MM.1S (cell line): ENCODE measurements at regions not wholly inside any gene's neighbourhood (a gene's known extent, or its start where the extent isn't known, plus 50 kb on each side); places are given as distances from the start of the nearest gene placed in this dataset.

Experiments used
- DNase-seq: peaks from one replicate; pipeline ENCODE4 v3.0.0-alpha.2; 2015
- H2AFZ ChIP-seq: fragments of 300-600 bp; sonication (generic); 2 replicates; pipeline ENCODE4 v1.6.0; 2016; ENCODE audit warnings: antibody characterized with exemption, low read length
- H3F3A ChIP-seq: fragments of 300-600 bp; sonication (generic); 2 replicates; pipeline ENCODE4 v1.6.1; 2016; ENCODE audit warnings: mild to moderate bottlenecking, antibody characterized with exemption, low read length, moderate library complexity, mixed read lengths; ENCODE audit not compliant: insufficient read depth
- H3K27ac ChIP-seq: fragments of 300-600 bp; sonication (generic); 2 replicates; pipeline ENCODE4 v1.5.1; 2016; ENCODE audit warnings: mild to moderate bottlenecking, low read length
- H3K27me3 ChIP-seq: fragments of 300-600 bp; sonication (generic); replicated peaks from 2 replicates; pipeline ENCODE4 v1.6.0; 2016; ENCODE audit warnings: low read length; ENCODE audit not compliant: insufficient read depth
- H3K36me3 ChIP-seq: fragments of 300-600 bp; sonication (generic); replicated peaks from 2 replicates; pipeline ENCODE4 v1.6.1; 2016; ENCODE audit warnings: mild to moderate bottlenecking, low read length, mixed read lengths; ENCODE audit not compliant: insufficient read depth
- H3K4me1 ChIP-seq: fragments of 300-600 bp; sonication (generic); 2 replicates; pipeline ENCODE4 v1.6.1; 2016; ENCODE audit warnings: low read length, mixed read lengths
- H3K4me2 ChIP-seq: fragments of 300-600 bp; sonication (generic); 2 replicates; pipeline ENCODE4 v1.6.0; 2016; ENCODE audit warnings: low read depth, low read length
- H3K4me3 ChIP-seq: fragments of 300-600 bp; sonication (generic); 2 replicates; pipeline ENCODE4 v1.5.1; 2016; ENCODE audit warnings: low read length, mixed read lengths
- H3K79me2 ChIP-seq: fragments of 300-600 bp; sonication (generic); 2 replicates; pipeline ENCODE4 v1.6.1; 2016; ENCODE audit warnings: mixed run types, low read length, mixed read lengths
- H3K9ac ChIP-seq: fragments of 300-600 bp; sonication (generic); 2 replicates; pipeline ENCODE4 v1.6.1; 2016; ENCODE audit warnings: low read length, mixed read lengths
- H3K9me2 ChIP-seq: fragments of 300-600 bp; sonication (generic); replicated peaks from 2 replicates; pipeline ENCODE4 v1.6.1; 2016; ENCODE audit warnings: mild to moderate bottlenecking, low read length, mixed read lengths; ENCODE audit not compliant: insufficient read depth
- H3K9me3 ChIP-seq: fragments of 300-600 bp; sonication (generic); replicated peaks from 2 replicates; pipeline ENCODE4 v1.6.1; 2016; ENCODE audit warnings: mild to moderate bottlenecking, low read length, mixed read lengths; ENCODE audit not compliant: insufficient read depth
- H4K20me1 ChIP-seq: fragments of 300-600 bp; sonication (generic); 2 replicates; pipeline ENCODE4 v1.6.1; 2016; ENCODE audit warnings: mild to moderate bottlenecking, low read length, moderate library complexity, mixed read lengths; ENCODE audit not compliant: insufficient read depth
- EZH2 ChIP-seq: fragments of 300-600 bp; sonication (generic); optimal IDR thresholded peaks from 2 replicates; pipeline ENCODE3; 2017; ENCODE audit warnings: low read depth, mild to moderate bottlenecking, antibody characterized with exemption, low read length, mixed read lengths
- EZH2phosphoT487 ChIP-seq: fragments of 300-600 bp; sonication (generic); IDR thresholded peaks from 2 replicates; pipeline ENCODE4 v1.6.1; 2018; ENCODE audit warnings: antibody characterized with exemption, low read length
- TF ChIP-seq, protein P1 (sequence below): fragments of 300-600 bp; sonication (generic); IDR thresholded peaks from 2 replicates; pipeline ENCODE4 v1.5.1; 2016; ENCODE audit warnings: antibody characterized with exemption, low read length, mixed read lengths

DNA sequence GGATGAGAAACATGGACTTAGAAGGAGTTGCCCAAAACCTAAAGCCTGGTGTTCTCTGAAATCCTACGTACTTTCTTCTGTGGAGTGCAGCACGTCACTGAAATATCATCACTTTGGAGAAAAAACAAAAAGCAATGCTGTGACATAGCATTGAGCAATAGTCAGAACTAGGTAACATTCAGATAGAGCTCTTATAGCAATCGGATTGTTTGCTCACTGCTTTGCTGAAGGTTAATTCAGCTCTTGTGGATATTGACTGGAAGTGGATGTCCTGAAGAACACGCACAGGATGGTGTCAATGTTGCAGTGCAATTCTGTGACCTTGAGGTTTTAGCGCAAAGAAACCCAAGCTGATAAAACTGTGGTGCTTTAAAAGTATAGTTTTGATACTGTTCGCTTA, 114.2 kb upstream of the GRXCR1 start:
- Histone ChIP-seq H3K79me2 (no peaks in the 10 kb centered on the region), H2AFZ (no peak overlapping the region), H3K27ac (no peak overlapping the region), H3K9ac (no peak overlapping the region), H3K4me2 (no peak overlapping the region), H3K27me3 (no peaks in the 10 kb centered on the region), H3K36me3 (no peaks in the 10 kb centered on the region), H3K9me2 (no peaks in the 10 kb centered on the region), H3K9me3 (no peaks in the 10 kb centered on the region), H3F3A (no peaks in the 10 kb centered on the region), H3K4me1 (no peaks in the 10 kb centered on the region), H4K20me1 (no peaks in the 10 kb centered on the region), H3K4me3 (no peak overlapping the region)
- TF ChIP-seq, protein P1, sequence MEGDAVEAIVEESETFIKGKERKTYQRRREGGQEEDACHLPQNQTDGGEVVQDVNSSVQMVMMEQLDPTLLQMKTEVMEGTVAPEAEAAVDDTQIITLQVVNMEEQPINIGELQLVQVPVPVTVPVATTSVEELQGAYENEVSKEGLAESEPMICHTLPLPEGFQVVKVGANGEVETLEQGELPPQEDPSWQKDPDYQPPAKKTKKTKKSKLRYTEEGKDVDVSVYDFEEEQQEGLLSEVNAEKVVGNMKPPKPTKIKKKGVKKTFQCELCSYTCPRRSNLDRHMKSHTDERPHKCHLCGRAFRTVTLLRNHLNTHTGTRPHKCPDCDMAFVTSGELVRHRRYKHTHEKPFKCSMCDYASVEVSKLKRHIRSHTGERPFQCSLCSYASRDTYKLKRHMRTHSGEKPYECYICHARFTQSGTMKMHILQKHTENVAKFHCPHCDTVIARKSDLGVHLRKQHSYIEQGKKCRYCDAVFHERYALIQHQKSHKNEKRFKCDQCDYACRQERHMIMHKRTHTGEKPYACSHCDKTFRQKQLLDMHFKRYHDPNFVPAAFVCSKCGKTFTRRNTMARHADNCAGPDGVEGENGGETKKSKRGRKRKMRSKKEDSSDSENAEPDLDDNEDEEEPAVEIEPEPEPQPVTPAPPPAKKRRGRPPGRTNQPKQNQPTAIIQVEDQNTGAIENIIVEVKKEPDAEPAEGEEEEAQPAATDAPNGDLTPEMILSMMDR: no peak
- TF ChIP-seq EZH2 (no peak), EZH2phosphoT487 (no peak)
- no peak for DNase-seq

DNA sequence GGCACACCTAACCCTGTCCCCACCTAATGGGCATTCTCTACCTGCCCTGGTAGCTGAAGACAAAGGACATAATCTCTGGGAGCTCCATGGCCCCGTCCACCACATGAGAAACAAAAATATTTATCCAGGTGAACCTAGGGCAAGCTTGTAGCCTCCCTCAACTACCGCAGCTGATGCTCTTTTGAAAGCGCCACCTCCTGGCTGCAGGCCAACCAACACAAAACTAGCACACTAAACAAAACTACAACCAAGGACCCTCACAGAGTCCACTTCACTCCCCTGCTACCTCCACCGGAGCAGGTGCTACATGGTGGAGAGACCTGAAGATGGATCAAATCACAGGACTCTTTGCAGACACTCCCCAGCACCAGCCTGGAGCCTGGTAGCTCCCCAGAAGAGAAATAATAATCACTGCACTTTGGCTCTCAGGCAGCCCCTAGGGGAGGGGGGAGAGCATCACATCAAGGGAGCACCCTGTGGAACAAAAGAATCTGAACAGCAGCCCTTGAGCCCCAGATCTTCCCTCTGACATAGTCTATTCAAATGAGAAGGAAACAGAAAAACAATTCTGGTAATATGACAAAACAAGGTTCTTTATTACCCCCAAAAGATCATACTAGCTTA, 111.3 kb upstream of the ATP8A1 start:
- Histone ChIP-seq H3K4me3 (no peak overlapping the region), H3K9me2 (no peaks in the 10 kb centered on the region), H3K27ac (no peak overlapping the region), H3K79me2 (no peaks in the 10 kb centered on the region), H2AFZ (no peak overlapping the region), H3K9ac (no peak overlapping the region), H3K36me3 (no peaks in the 10 kb centered on the region), H3K9me3 (no peaks in the 10 kb centered on the region), H3K4me1 (no peaks in the 10 kb centered on the region), H4K20me1 (no peaks in the 10 kb centered on the region), H3F3A (no peaks in the 10 kb centered on the region), H3K27me3 (no peaks in the 10 kb centered on the region), H3K4me2 (no peak overlapping the region)
- DNase-seq: no peak
- no peak for TF ChIP-seq EZH2phosphoT487
- TF ChIP-seq EZH2: no peak
- TF ChIP-seq, protein P1: 0 out of 2 replicates have a peak, but pooled peaks have one; percentile 3

DNA sequence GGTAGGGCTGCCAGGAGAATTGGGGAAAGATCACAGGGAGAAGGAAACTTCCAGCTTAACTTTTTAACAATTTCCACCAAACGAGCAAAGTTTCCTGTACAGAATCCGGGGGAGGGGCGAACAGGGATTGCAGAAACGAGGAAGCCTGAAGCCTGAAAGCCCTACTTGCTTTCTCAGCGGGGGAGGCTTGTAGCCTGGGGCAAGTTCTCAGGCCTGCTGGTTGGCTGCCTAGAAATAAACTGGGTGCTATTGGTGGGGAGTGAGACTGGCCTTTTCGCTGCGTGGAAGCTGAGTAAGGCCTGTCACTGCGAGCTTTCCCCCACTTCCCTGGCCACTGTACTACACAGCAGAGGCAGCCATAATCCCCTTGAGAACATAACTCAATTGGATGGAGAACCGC, 110.8 kb upstream of the ATP8A1 start:
- Histone ChIP-seq H3K27me3 (no peaks in the 10 kb centered on the region), H3K79me2 (no peaks in the 10 kb centered on the region), H3K4me2 (no peak overlapping the region), H4K20me1 (no peaks in the 10 kb centered on the region), H3K9ac (no peak overlapping the region), H3K36me3 (no peaks in the 10 kb centered on the region), H2AFZ (no peak overlapping the region), H3K9me3 (no peaks in the 10 kb centered on the region), H3K4me1 (no peaks in the 10 kb centered on the region), H3K9me2 (no peaks in the 10 kb centered on the region), H3K4me3 (no peak overlapping the region), H3F3A (no peaks in the 10 kb centered on the region), H3K27ac (no peak overlapping the region)
- DNase-seq: no peak
- TF ChIP-seq, protein P1: no peak
- TF ChIP-seq EZH2 (no peak), EZH2phosphoT487 (no peak)
